A549 (cell line): ENCODE measurements at regions not wholly inside any gene's neighbourhood (a gene's known extent, or its start where the extent isn't known, plus 50 kb on each side); places are given as distances from the start of the nearest gene placed in this dataset.

Source experiments
- ATAC-seq, 2 experiments: fragments of 200-7000 bp in 1 of 2; fragments of >200 bp in 1 of 2; cut with Nextera tagmentation in 1 of 2; cut with Tn5 transposase in 1 of 2; 3 replicates each; pipeline versions ENCODE4 v1.8.0 to v1.9.1; 2018 to 2020; ENCODE audit warnings: mild to moderate bottlenecking in 1 of 2, moderate library complexity in 1 of 2
- CTCF ChIA-PET: fragments of 300-600 bp; sonication (Branson Sonifier 250); formaldehyde crosslinking; extraction: SDS; loops from one replicate; lab custom pipeline; 2021; ENCODE audit warnings: antibody characterized with exemption, inconsistent platforms; lab: Yijun Ruan, JAX
- POLR2A ChIA-PET: fragments of 350-600 bp; formaldehyde crosslinking; extraction: SDS; loops from one replicate; lab custom pipeline; 2021; ENCODE audit warnings: antibody characterized with exemption, inconsistent platforms; lab: Yijun Ruan, JAX
- DNase-seq, 2 experiments: peaks; one replicate each; pipeline versions ENCODE4 v3.0.0 to v3.0.0-alpha.2; 2011 to 2016; ENCODE audit warnings: low read depth in 1 of 2, low spot score in 1 of 2
- FAIRE-seq: peaks from 2 replicates; lab custom pipeline; 2011; peaks lifted over from hg19 to GRCh38; lab: Jason Lieb, UNC
- H3K27ac ChIP-seq, 2 experiments: fragments of >200 bp; sonication (Bioruptor Twin); formaldehyde crosslinking; 3 replicates each; pipeline ENCODE4 v1.5.1; 2016 to 2017
- H3K4me1 ChIP-seq: fragments of >200 bp; sonication (Bioruptor Twin); formaldehyde crosslinking; 3 replicates; pipeline ENCODE4 v1.6.1; 2016
- H3K4me2 ChIP-seq: fragments of >200 bp; sonication (Bioruptor Twin); formaldehyde crosslinking; 3 replicates; pipeline ENCODE4 v1.6.1; 2016
- H3K4me3 ChIP-seq: fragments of >200 bp; sonication (Bioruptor Twin); formaldehyde crosslinking; 3 replicates; pipeline ENCODE4 v1.5.1; 2016
- H3K9me3 ChIP-seq: fragments of >200 bp; sonication (Bioruptor Twin); formaldehyde crosslinking; 3 replicates; pipeline ENCODE4 v1.6.1; 2016
- ATOH8 ChIP-seq: fragments of 250-450 bp; sonication (Bioruptor Pico); IDR thresholded peaks from 2 replicates; pipeline ENCODE4 v1.5.0; 2020; ENCODE audit warnings: low read depth, mild to moderate bottlenecking, moderate library complexity
- BHLHE40 ChIP-seq: IDR thresholded peaks from 2 replicates; pipeline ENCODE4 v1.6.1; 2012; ENCODE audit warnings: low read depth, low read length, inconsistent platforms
- CBX8 ChIP-seq: fragments of 200-600 bp; sonication (generic); IDR thresholded peaks from 2 replicates; pipeline ENCODE4 v1.6.1; 2016
- CHD2 ChIP-seq: fragments of 150-350 bp; IDR thresholded peaks from 2 replicates; pipeline ENCODE4 v1.6.1; 2014; ENCODE audit warnings: low read length; ENCODE audit not compliant: partially characterized antibody
- EHMT2 ChIP-seq: fragments of 200-600 bp; sonication (generic); IDR thresholded peaks from 2 replicates; pipeline ENCODE4 v1.6.1; 2016; ENCODE audit warnings: antibody characterized with exemption, low read depth, mild to moderate bottlenecking, moderate library complexity
- EP300 ChIP-seq, 2 experiments: fragments of >200 bp; sonication (Bioruptor Twin); formaldehyde crosslinking; IDR thresholded peaks; 2 replicates in 1 of 2; 3 replicates in 1 of 2; pipeline ENCODE4 v1.6.1; 2016 to 2017
- FOSB ChIP-seq: fragments of 250-450 bp; sonication (Bioruptor Pico); IDR thresholded peaks from 2 replicates; pipeline ENCODE4 v1.5.0; 2020; ENCODE audit warnings: mild to moderate bottlenecking, moderate library complexity
- FOSL2 ChIP-seq, 2 experiments: fragments of 450-650 bp in 1 of 2; fragments of >200 bp in 1 of 2; sonication (Bioruptor Twin) in 1 of 2; formaldehyde crosslinking; IDR thresholded peaks; 2 replicates each; pipeline versions ENCODE4 v1.5.0 to v1.6.1; 2016 to 2020; ENCODE audit warnings: mild to moderate bottlenecking in 1 of 2, moderate library complexity in 1 of 2
- FOXS1 ChIP-seq: fragments of 250-450 bp; sonication (Bioruptor Pico); IDR thresholded peaks from 2 replicates; pipeline ENCODE4 v1.5.0; 2020; ENCODE audit warnings: mild to moderate bottlenecking, moderate library complexity
- HES2 ChIP-seq: fragments of >200 bp; sonication (Bioruptor Twin); formaldehyde crosslinking; IDR thresholded peaks from 2 replicates; pipeline ENCODE4 v1.6.1; 2016
- HEYL ChIP-seq: fragments of 250-450 bp; sonication (Bioruptor Pico); IDR thresholded peaks from 2 replicates; pipeline ENCODE4 v1.8.0; 2021; ENCODE audit warnings: mild to moderate bottlenecking, moderate library complexity
- JUN ChIP-seq, 2 experiments: fragments of >200 bp; sonication (Bioruptor Twin); formaldehyde crosslinking; IDR thresholded peaks; 2 replicates in 1 of 2; 3 replicates in 1 of 2; pipeline ENCODE4 v1.6.1; 2016 to 2017
- KDM5A ChIP-seq: fragments of 200-600 bp; sonication (generic); IDR thresholded peaks from 2 replicates; pipeline ENCODE4 v1.6.1; 2016; ENCODE audit warnings: antibody characterized with exemption, mild to moderate bottlenecking
- NPAS2 ChIP-seq: fragments of 250-450 bp; sonication (Bioruptor Pico); IDR thresholded peaks from 2 replicates; pipeline ENCODE4 v1.8.0; 2022; ENCODE audit warnings: mild to moderate bottlenecking, moderate library complexity, borderline replicate concordance
- PBX3 ChIP-seq: IDR thresholded peaks from 2 replicates; pipeline ENCODE4 v1.6.1; 2012
- POLR2A ChIP-seq: IDR thresholded peaks from 2 replicates; pipeline ENCODE4 v1.6.1; 2012; ENCODE audit warnings: mild to moderate bottlenecking, low read length
- POLR2AphosphoS2 ChIP-seq: conservative IDR thresholded peaks from 2 replicates; pipeline ENCODE4 v1.6.1; 2012; ENCODE audit warnings: low read length, improper control_type of control experiment, inconsistent platforms
- RARB ChIP-seq: fragments of 250-450 bp; sonication (Bioruptor Pico); IDR thresholded peaks from 2 replicates; pipeline ENCODE4 v1.8.0; 2021; ENCODE audit warnings: mild to moderate bottlenecking, moderate library complexity
- RCOR1 ChIP-seq: fragments of 150-350 bp; IDR thresholded peaks from 2 replicates; pipeline ENCODE4 v1.6.1; 2014; ENCODE audit warnings: antibody characterized with exemption, low read length, low read depth
- RFX5 ChIP-seq: fragments of 450-650 bp; IDR thresholded peaks from 2 replicates; pipeline ENCODE4 v1.7.1; 2014; ENCODE audit warnings: antibody characterized with exemption, mild to moderate bottlenecking, moderate library complexity
- RNF2 ChIP-seq: fragments of 200-600 bp; sonication (generic); IDR thresholded peaks from 2 replicates; pipeline ENCODE4 v1.6.1; 2016; ENCODE audit warnings: low read depth, mild to moderate bottlenecking, antibody characterized with exemption, moderate library complexity, borderline replicate concordance
- TP53 ChIP-seq: fragments of 250-450 bp; sonication (Bioruptor Pico); IDR thresholded peaks from 2 replicates; pipeline ENCODE4 v1.5.0; 2021; ENCODE audit warnings: mild to moderate bottlenecking, moderate library complexity
- USF2 ChIP-seq: fragments of 450-650 bp; IDR thresholded peaks from 2 replicates; pipeline ENCODE4 v1.6.1; 2014; ENCODE audit warnings: antibody characterized with exemption
- ZC3H11A ChIP-seq: fragments of 450-650 bp; IDR thresholded peaks from 2 replicates; pipeline ENCODE4 v1.6.1; 2014; ENCODE audit warnings: antibody characterized with exemption, mild to moderate bottlenecking
- ZSCAN20 ChIP-seq: fragments of 250-450 bp; sonication (Bioruptor Pico); IDR thresholded peaks from 2 replicates; pipeline ENCODE4 v1.8.0; 2022; ENCODE audit warnings: mild to moderate bottlenecking, moderate library complexity
- WGBS: methylation state at CpG from one replicate; pipeline ENCODE4 v1.1.6; 2017; ENCODE audit errors: missing lambda C conversion rate; 5-methylcytosine and 5-hydroxymethylcytosine counted together
- TF ChIP-seq, protein P1 (sequence below): fragments of 250-450 bp; sonication (Bioruptor Pico); IDR thresholded peaks from 2 replicates; pipeline ENCODE4 v1.5.0; 2021; ENCODE audit warnings: mild to moderate bottlenecking, moderate library complexity, borderline replicate concordance
- TF ChIP-seq, protein P2 (sequence below): fragments of 200-600 bp; sonication (generic); IDR thresholded peaks from 2 replicates; pipeline ENCODE4 v1.6.1; 2016; ENCODE audit warnings: antibody characterized with exemption, mild to moderate bottlenecking, moderate library complexity
- TF ChIP-seq, protein P3 (sequence below): IDR thresholded peaks from 2 replicates; pipeline ENCODE4 v1.6.1; 2012
- TF ChIP-seq, protein P4 (sequence below): fragments of >200 bp; sonication (Bioruptor Twin); formaldehyde crosslinking; IDR thresholded peaks from 3 replicates; pipeline ENCODE4 v1.5.1; 2016

DNA sequence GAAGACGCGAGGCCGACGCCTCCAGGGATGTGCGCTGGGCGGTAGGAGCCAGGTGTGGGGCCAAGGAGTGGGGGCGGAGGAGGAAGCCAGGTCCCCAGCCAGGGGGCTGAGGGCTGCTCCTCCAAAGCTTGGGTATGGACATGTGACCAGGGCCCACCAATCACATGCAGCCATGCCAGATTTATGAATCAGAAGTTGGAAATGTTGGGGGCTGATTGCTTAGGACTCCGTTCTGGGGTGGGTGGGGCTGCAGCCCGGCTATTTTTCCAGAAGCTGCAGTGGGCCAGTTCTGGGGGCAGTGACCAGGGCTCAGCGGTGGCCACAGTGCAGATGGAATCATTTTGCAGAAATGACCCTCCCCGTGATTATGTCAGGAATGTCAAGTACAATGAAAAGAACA lies 96.0 kb downstream of the CEBPB start (continued):
- TF ChIP-seq USF2 (peak; percentile 95), ATOH8 (CRISPR knock-in tag) (no peak), HEYL (no peak), JUN (IDR thresholded peaks at IDR 0.05) (peak; percentile 15 to 44; a peak in 1 of 5 replicates), ZSCAN20 (CRISPR knock-in tag) (no peak), ZC3H11A (no peak), RCOR1 (no peak), CBX8 (no peak), EHMT2 (no peak), EP300 (IDR thresholded peaks at IDR 0.05) (no peak), HES2 (no peak), RARB (CRISPR knock-in tag) (no peak)
- TF ChIP-seq, protein P1, sequence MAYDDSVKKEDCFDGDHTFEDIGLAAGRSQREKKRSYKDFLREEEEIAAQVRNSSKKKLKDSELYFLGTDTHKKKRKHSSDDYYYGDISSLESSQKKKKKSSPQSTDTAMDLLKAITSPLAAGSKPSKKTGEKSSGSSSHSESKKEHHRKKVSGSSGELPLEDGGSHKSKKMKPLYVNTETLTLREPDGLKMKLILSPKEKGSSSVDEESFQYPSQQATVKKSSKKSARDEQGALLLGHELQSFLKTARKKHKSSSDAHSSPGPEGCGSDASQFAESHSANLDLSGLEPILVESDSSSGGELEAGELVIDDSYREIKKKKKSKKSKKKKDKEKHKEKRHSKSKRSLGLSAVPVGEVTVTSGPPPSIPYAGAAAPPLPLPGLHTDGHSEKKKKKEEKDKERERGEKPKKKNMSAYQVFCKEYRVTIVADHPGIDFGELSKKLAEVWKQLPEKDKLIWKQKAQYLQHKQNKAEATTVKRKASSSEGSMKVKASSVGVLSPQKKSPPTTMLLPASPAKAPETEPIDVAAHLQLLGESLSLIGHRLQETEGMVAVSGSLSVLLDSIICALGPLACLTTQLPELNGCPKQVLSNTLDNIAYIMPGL (CRISPR knock-in tag) = no peak

GRCh38 chr20:50287512-50287911 lies 96.9 kb downstream of the CEBPB start:
- Histone ChIP-seq H3K4me1 (peaks cover 79% of the 10 kb centered on the region), H3K9me3 (0 out of 3 replicates have a peak, but pooled peaks cover 2% of the 10 kb centered on the region)
- POLR2A ChIA-PET = no interaction called here
- 86% methylated on average over 4 of the region's 4 CpGs for WGBS
- FAIRE-seq (no peak), DNase-seq (no peak)
- no peak for TF ChIP-seq TP53 (CRISPR knock-in tag)
- TF ChIP-seq, protein P2, sequence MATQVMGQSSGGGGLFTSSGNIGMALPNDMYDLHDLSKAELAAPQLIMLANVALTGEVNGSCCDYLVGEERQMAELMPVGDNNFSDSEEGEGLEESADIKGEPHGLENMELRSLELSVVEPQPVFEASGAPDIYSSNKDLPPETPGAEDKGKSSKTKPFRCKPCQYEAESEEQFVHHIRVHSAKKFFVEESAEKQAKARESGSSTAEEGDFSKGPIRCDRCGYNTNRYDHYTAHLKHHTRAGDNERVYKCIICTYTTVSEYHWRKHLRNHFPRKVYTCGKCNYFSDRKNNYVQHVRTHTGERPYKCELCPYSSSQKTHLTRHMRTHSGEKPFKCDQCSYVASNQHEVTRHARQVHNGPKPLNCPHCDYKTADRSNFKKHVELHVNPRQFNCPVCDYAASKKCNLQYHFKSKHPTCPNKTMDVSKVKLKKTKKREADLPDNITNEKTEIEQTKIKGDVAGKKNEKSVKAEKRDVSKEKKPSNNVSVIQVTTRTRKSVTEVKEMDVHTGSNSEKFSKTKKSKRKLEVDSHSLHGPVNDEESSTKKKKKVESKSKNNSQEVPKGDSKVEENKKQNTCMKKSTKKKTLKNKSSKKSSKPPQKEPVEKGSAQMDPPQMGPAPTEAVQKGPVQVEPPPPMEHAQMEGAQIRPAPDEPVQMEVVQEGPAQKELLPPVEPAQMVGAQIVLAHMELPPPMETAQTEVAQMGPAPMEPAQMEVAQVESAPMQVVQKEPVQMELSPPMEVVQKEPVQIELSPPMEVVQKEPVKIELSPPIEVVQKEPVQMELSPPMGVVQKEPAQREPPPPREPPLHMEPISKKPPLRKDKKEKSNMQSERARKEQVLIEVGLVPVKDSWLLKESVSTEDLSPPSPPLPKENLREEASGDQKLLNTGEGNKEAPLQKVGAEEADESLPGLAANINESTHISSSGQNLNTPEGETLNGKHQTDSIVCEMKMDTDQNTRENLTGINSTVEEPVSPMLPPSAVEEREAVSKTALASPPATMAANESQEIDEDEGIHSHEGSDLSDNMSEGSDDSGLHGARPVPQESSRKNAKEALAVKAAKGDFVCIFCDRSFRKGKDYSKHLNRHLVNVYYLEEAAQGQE = no peak
- TF ChIP-seq, protein P3, sequence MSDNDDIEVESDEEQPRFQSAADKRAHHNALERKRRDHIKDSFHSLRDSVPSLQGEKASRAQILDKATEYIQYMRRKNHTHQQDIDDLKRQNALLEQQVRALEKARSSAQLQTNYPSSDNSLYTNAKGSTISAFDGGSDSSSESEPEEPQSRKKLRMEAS = no peak
- TF ChIP-seq FOXS1 (CRISPR knock-in tag) = no peak
- TF ChIP-seq ZSCAN20 (CRISPR knock-in tag) = no peak
- TF ChIP-seq RFX5 = no peak
- no peak for TF ChIP-seq POLR2AphosphoS2
- TF ChIP-seq NPAS2 (CRISPR knock-in tag) = no peak
- TF ChIP-seq BHLHE40 = no peak
- TF ChIP-seq RARB (CRISPR knock-in tag) = no peak
- TF ChIP-seq FOSB (CRISPR knock-in tag) = no peak
- no peak for TF ChIP-seq CHD2
- no peak for TF ChIP-seq PBX3
- no peak for TF ChIP-seq HES2
- TF ChIP-seq RNF2 = no peak
- no peak for TF ChIP-seq KDM5A
- TF ChIP-seq POLR2A = no peak
- TF ChIP-seq, protein P4, sequence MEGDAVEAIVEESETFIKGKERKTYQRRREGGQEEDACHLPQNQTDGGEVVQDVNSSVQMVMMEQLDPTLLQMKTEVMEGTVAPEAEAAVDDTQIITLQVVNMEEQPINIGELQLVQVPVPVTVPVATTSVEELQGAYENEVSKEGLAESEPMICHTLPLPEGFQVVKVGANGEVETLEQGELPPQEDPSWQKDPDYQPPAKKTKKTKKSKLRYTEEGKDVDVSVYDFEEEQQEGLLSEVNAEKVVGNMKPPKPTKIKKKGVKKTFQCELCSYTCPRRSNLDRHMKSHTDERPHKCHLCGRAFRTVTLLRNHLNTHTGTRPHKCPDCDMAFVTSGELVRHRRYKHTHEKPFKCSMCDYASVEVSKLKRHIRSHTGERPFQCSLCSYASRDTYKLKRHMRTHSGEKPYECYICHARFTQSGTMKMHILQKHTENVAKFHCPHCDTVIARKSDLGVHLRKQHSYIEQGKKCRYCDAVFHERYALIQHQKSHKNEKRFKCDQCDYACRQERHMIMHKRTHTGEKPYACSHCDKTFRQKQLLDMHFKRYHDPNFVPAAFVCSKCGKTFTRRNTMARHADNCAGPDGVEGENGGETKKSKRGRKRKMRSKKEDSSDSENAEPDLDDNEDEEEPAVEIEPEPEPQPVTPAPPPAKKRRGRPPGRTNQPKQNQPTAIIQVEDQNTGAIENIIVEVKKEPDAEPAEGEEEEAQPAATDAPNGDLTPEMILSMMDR = no peak
- no peak for TF ChIP-seq EHMT2
- no peak for TF ChIP-seq FOSL2 (IDR thresholded peaks at IDR 0.05)
- TF ChIP-seq FOSL2 (CRISPR knock-in tag; IDR thresholded peaks at IDR 0.05) = no peak
- TF ChIP-seq, all 56 proteins: peak for 0
- CTCF ChIA-PET = interaction anchor here (0.7 to 1.6 kb wide), 5 partner anchors 10 to 93 kb away, joined by 3 read pairs; no protein-coding TSS in a partner anchor
- no peak overlapping the region for H3K4me2 ChIP-seq
- H3K4me3 ChIP-seq = no peak overlapping the region
- ATAC-seq = no peak
- H3K27ac ChIP-seq = peak overlapping the region; percentile 96
